SKM-1 treated with dmso at 0.1 percent for 144 hours (cell line): ENCODE measurements at regions not wholly inside any gene's neighbourhood (a gene's known extent, or its start where the extent isn't known, plus 50 kb on each side); places are given as distances from the start of the nearest gene placed in this dataset.
"Not testable (repeated sequence)": the region's sequence is repeated elsewhere in the genome, so short reads cannot be mapped to it uniquely, and the experiment has no call there.

Experiments used
- DNase-seq: peaks from one replicate; lab custom pipeline; 2025; ENCODE audit not compliant: unreplicated experiment; lab: John Stamatoyannopoulos, UW

DNA sequence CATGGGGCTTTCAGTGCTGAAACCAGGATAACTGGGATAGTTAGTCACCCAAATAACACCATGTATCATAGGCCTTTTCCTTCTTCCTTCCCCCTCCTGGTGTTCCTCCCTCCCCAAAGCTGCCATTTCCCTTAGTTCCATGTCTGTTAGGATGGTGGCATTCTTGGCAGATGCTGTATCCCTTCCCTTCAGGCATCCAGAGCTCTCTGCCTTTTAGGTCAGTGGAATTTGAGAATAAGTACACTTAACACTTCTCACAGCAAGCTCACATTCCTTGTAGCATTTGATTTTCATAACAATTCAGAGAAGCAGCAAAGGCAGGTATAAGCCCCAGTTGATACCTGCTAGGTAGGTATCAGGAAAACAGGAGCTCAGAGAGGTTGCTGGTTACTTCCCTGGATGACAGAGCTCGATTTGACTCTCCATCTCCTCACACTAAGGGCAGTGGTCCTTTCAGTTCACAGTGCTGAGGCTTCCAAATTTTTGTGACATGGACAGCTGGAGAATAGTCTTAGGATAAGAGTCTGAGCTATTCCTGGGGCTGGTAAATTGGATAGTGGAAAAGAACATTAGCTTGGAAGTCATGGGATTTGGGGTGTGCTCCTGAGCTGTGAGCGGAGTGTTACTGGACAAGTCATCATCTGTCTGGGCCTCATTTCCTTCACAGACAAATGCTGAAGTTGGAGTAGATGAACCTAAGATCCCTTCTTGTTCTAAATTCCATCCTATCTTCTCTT lies 108.7 kb upstream of the RHOBTB1 start:
- DNase-seq = no peak

- no peak for DNase-seq
Measured at GRCh38 chr10:61051344-61051743, 107.4 kb upstream of the RHOBTB1 start.

GRCh38 chr10:61050120-61050745 lies 106.2 kb upstream of the RHOBTB1 start:
- no peak for DNase-seq

DNA sequence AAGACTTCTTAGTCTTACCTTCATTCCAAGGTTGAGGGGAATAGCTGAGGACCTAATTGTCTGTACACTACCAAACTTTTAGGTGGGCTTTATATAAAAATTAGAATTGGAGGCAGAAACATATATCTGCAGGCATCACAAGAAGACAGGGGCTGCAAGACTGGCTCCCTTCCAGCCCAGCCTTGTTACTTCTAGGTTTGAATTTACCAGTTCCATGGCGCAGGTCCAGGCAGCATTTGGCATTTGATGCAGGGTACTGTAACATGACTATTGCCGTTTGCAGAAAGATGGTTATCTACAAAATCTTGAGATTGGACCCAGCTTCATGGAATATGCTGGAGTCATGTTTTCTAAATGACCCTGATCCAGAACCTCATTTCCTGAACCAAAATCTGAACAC lies 105.4 kb upstream of the RHOBTB1 start:
- no peak for DNase-seq

DNA sequence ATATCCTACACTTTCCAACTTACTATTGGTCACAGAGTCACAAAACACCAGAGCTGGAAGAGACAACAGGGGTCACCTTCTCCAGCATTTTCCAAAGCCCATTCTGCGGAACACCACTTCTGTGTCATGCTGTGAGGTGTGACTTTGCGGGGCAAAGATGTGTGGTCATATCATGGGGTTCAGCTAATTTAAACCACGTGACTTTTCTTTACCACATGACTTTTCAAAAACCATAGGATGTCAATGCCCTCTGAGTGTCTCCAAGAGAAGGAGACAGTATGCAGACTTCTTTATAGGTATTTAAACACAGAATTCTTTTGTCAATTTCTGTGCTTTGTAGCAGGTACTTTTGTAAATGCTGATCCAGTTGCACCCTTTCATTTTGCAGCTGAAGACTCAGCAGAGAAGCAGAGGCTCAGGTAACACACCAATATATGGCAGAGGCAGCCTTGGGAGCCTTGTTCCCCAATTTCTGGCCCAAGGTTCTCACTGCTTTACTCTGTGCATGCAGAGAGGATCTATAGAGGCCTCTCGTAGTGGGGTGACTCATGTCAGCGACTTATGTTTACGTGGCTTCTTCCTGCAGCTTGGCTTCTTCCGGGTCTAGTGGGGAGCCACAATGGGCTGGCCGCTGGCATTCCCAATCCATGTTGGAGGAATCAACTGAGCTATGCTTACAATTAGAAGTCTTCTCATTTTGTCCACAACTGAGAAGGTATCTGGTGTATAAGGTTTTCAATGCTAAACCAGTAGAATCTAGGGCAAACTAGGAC lies 104.0 kb upstream of the RHOBTB1 start:
- no peak for DNase-seq

DNA sequence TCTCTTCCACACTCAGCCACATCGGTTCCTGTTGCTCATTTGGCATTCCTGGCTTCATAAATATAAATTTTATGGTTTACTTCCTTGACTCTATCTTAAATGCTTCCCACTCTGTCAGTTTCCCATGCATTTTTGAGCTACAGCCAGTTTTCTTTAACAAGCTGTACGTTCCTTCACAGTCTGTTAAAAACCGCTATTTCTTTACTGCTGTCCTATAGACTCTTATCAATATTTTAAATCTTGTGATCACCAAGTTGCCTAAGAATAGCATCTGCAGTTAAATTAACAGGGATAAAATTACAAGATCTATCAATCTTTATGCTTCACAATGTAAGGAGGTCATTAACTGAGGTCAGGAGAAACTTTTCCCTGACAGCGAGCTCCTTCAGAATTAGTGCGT lies 103.1 kb upstream of the RHOBTB1 start:
- DNase-seq = no peak

GRCh38 chr10:61045480-61045879 lies 101.5 kb upstream of the RHOBTB1 start:
- not testable (repeated sequence) for DNase-seq

GRCh38 chr10:61042533-61042932 lies 98.5 kb upstream of the RHOBTB1 start:
- no peak for DNase-seq

DNA sequence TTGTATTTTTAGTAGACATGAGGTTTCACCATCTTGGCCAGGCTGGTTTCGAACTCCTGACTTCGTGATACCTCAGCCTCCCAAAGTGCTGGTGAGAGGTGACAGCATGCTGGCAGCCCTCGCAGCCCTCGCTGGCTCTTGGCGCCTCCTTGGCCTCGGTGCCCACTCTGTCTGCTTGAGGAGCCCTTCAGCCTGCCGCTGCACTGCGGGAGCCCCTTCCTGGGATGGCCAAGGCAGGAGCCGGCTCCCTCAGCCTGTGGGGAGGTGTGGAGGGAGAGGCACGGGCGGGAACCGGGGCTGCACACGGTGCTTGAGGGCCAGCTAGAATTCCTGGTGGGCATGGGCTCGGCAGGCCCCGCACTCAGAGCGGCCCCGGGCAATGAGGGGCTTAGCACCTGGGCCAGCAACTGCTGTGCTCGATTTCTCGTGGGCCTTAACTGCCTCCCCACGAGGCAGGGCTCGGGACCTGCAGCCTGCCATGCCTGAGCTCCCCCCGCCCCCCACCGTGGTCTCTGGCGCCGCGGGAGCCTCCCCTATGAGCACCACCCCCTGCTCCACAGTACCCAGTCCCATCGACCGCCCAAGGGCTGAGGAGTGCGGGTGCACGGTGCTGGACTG lies 96.5 kb upstream of the RHOBTB1 start:
- DNase-seq = no peak

GRCh38 chr10:61039868-61040267 lies 95.9 kb upstream of the RHOBTB1 start:
- DNase-seq = no peak

DNA sequence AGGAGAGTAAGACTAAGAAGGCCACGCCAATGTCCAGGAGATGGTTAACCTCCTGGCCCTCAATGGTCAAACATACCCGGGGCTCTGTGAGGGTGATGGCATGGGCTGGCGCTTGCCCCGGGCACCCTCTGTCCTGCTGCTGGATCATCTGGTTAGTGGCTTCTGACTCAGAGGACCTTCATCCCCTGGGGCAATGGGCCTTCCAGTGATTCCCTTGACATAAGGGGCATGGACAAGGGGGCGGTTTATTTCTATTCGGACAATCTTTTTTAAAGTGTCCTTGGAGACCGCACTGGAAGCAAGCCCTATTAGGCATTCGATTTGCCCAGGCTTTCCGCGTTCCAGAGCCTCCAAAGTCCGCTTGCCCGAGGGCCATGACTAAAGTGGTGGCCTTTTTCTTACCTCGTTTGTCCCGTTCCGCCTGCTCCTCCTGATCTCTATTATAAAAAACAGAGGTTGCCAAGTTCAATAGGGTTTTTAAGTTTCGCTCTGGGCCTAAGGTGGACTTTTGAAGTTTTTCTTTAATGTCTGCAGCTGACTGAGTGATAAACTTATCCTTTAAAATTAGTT lies 93.4 kb upstream of the RHOBTB1 start:
- not testable (repeated sequence) for DNase-seq

DNA sequence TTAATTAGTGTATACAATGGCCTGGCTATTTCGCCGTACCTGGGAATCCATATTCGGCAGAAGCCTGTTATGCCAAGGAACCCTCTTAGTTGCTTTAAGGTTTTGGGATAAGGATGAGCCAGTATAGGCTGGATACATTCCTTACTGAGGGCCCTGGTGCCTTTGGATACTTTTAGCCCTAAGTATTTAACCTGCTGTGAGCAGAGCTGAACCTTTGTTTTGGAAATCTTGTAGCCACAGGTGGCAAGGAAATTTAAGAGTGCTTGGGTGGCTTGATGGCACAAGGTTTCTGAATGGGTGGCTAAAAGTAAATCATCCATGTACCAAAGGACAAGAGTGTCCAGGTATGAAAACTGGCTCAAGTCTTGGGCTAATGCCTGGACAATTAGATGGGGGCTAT lies 92.2 kb upstream of the RHOBTB1 start:
- DNase-seq = not testable (repeated sequence)

- DNase-seq = no peak
Measured at GRCh38 chr10:61031341-61031740, 87.4 kb upstream of the RHOBTB1 start.

DNA sequence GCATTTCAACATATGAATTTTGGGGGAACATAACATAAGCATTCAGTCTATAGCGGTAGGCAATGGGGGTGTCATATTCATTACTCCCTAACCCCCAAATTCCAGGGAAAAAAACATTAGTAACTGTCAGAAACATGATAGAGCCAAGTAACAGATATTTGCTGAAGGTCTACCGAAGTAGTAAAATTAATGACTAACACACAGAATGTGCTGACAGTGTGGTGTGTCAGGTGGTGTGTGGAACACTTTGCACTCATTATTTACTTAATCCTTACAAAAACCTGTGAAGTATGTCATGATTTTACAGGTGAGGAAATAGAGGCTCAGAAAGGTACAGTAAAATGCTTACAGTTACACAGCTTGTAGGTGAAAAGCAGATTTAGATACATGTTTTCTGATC lies 85.4 kb upstream of the RHOBTB1 start:
- DNase-seq = no peak

DNA sequence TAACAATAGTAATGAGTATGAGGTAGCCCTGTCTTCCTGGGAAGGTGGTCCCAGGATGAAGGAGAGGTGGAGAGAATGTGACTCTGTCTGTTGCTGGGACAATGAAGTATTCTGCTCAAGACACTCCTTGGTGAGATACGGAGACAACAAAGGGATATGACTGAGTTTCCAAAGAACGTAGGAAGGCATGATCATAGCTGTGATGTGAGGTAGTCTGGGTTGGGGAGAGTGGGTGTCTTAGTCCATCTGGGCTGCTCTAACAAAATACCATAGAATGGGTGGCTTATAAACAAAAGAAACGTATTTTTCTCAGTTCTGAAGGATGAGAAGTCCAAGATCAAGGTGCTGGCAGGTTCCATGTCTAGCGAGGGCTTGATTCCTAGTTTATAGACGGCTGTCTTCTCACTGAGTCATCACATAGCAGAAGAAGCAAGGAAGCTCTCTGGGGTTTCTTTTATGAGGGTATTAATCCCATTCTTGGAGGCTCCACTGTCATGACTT lies 84.9 kb upstream of the RHOBTB1 start:
- no peak for DNase-seq

DNA sequence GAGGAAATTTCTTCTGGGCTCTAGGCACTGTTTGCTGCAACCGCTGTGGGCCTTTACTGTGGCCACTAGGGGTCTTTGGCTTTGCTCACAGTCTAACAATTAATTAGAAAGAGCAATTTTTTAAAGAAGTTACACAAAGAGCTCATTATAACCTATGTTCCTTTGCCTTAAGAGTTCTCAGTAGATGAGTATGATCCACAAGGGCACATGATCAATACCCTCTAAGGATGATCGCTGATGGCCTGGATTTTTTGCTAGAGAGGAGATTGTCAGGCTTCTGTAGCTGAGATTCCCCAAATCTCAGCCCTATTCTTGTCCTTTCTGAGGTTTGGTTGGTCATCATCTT lies 80.8 kb upstream of the RHOBTB1 start:
- DNase-seq = no peak

DNA sequence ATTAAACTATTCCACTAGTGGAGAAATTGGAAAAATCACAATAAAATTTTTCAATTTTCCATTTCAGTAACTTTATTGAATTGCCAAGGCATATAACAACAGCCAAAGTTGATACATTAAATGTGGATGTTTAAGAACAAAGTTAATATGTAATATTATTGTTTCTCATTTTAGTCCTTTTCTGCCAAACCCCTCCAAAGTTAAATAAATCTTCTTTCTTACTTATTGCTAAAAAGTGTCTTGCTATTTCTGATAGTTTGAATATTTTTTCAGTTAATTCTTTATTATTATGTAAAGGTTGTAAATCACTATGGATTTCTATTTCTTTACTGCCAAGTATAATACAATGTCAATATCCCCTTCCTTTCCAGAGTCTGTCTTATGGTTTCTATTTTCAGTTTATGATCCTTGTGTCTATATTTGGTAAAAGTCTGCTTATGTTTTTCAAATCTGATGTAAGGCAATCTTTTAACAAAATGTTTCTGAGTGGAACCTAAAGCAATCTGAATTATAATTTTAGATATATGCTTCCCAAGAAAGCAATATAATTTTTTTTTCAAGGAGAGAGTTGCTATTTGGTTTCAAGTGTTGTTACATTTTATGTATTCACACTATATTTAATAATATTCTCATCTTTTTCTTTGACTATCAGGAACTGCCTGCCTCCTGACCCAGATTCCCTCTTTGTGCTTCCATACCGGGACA lies 80.3 kb upstream of the RHOBTB1 start:
- no peak for DNase-seq

GRCh38 chr10:61023053-61023452 lies 79.1 kb upstream of the RHOBTB1 start:
- DNase-seq = no peak

DNA sequence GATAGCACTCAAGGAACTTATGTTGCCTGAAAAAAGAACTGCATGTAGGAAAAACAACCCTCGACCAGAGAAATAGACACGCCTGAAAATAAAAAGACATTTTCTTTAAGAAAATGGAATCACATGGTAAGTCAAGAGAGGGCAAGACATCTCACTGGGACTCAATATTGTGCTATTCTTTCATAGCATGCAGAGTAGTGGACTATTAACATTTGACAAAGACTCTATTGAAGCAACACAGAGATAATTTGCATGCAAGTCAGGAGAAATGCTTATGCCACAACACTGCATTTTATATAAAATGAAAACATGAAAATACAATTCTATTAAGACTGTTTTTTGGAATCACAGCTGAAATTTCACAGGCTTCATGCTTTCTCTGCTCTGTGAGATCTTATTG lies 77.9 kb upstream of the RHOBTB1 start:
- DNase-seq = no peak

DNA sequence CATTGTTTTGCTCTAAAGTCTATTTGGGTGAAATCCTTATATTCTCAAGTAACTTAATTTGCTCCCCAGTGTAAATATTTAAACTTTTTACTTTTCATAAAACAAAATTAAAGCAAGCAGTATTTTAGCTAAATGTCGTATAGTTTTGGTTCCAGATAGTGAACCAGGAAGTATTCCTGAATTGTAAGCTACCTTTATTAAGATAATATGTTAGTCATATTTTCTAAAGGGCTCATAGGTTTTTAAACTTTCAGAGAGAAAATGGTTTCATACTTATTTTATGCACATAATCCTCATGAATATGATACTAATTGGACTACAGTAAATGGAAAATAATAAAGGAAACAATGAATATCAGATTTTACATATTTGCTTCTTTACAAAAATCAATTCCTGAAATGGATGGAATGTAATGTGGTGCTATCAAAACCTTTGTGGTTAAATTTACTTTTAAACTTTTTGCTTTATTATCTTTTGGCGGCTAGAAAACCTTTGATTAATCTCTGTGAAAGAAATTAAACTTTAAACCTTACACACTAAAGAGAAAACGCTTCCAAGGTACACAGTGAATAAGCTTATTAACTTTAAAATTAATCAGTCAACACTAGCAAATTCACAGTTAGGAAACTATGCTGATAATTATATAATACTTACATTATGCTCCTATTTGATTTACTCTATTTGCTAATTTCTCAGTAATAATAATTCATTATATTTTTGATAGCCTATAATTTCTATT lies 76.6 kb upstream of the RHOBTB1 start:
- no peak for DNase-seq
